A549 (cell line): ENCODE measurements at regions not wholly inside any gene's neighbourhood (a gene's known extent, or its start where the extent isn't known, plus 50 kb on each side); places are given as distances from the start of the nearest gene placed in this dataset.
"Not testable (repeated sequence)": the region's sequence is repeated elsewhere in the genome, so short reads cannot be mapped to it uniquely, and the experiment has no call there.

Source experiments
- ATAC-seq, 2 experiments: fragments of 200-7000 bp in 1 of 2; fragments of >200 bp in 1 of 2; cut with Nextera tagmentation in 1 of 2; cut with Tn5 transposase in 1 of 2; 3 replicates each; pipeline versions ENCODE4 v1.8.0 to v1.9.1; 2018 to 2020; ENCODE audit warnings: mild to moderate bottlenecking in 1 of 2, moderate library complexity in 1 of 2
- CTCF ChIA-PET: fragments of 300-600 bp; sonication (Branson Sonifier 250); formaldehyde crosslinking; extraction: SDS; loops from one replicate; lab custom pipeline; 2021; ENCODE audit warnings: antibody characterized with exemption, inconsistent platforms; lab: Yijun Ruan, JAX
- POLR2A ChIA-PET: fragments of 350-600 bp; formaldehyde crosslinking; extraction: SDS; loops from one replicate; lab custom pipeline; 2021; ENCODE audit warnings: antibody characterized with exemption, inconsistent platforms; lab: Yijun Ruan, JAX
- DNase-seq, 2 experiments: peaks; one replicate each; pipeline versions ENCODE4 v3.0.0 to v3.0.0-alpha.2; 2011 to 2016; ENCODE audit warnings: low read depth in 1 of 2, low spot score in 1 of 2
- FAIRE-seq: peaks from 2 replicates; lab custom pipeline; 2011; peaks lifted over from hg19 to GRCh38; lab: Jason Lieb, UNC
- H3K27ac ChIP-seq, 2 experiments: fragments of >200 bp; sonication (Bioruptor Twin); formaldehyde crosslinking; 3 replicates each; pipeline ENCODE4 v1.5.1; 2016 to 2017
- H3K4me1 ChIP-seq: fragments of >200 bp; sonication (Bioruptor Twin); formaldehyde crosslinking; 3 replicates; pipeline ENCODE4 v1.6.1; 2016
- H3K4me2 ChIP-seq: fragments of >200 bp; sonication (Bioruptor Twin); formaldehyde crosslinking; 3 replicates; pipeline ENCODE4 v1.6.1; 2016
- H3K4me3 ChIP-seq: fragments of >200 bp; sonication (Bioruptor Twin); formaldehyde crosslinking; 3 replicates; pipeline ENCODE4 v1.5.1; 2016
- H3K9me3 ChIP-seq: fragments of >200 bp; sonication (Bioruptor Twin); formaldehyde crosslinking; 3 replicates; pipeline ENCODE4 v1.6.1; 2016
- MAFK ChIP-seq: fragments of 450-650 bp; IDR thresholded peaks from 2 replicates; pipeline ENCODE4 v1.6.1; 2014; ENCODE audit not compliant: partially characterized antibody
- MYC ChIP-seq: IDR thresholded peaks from 2 replicates; pipeline ENCODE4 v1.6.1; 2012; ENCODE audit warnings: mild to moderate bottlenecking, inconsistent platforms, low read length, improper control_type of control experiment, borderline replicate concordance
- WGBS: methylation state at CpG from one replicate; pipeline ENCODE4 v1.1.6; 2017; ENCODE audit errors: missing lambda C conversion rate; 5-methylcytosine and 5-hydroxymethylcytosine counted together

DNA sequence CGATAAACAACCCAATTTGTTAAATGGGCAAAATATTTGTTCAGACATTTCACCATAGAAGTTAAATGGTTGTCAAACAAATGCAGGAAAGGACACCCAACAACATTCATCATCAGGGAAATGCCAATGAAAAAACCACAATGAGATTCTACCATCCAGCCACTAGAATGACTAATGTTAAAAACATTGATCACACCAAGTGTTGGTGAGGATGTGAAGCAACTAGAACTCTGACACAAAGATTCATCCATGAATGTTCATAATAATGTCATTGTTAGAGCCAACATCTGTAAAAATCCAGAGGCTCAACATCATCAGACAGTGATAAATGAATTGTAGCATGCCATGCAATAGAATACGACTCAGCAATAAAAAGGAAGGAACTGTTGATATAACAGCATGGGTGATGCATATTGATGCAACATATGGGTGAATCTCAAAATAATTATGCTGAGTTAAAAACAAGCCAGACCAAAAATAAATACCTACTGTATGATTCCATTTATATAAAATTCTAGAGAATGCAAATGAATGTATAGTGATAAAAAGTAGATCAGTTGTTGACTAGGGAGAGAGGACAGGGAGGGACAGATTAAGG is 55.9 kb upstream of the UNC5A start:
- CTCF ChIA-PET, result no interaction called here
- FAIRE-seq, result no peak
- no peak overlapping the region for H3K4me3 ChIP-seq
- H3K4me2 ChIP-seq, result no peak overlapping the region
- no peak for DNase-seq
- WGBS, result 33% methylated on average over 2 of the region's 2 CpGs
- no peaks in the 10 kb centered on the region for H3K4me1 ChIP-seq
- peak; percentile 57 for TF ChIP-seq MAFK
- TF ChIP-seq MYC, result no peak
- H3K9me3 ChIP-seq, result peaks cover 2% of the 10 kb centered on the region; the same call in 1 of the 3 replicates
- no peak overlapping the region for H3K27ac ChIP-seq
- POLR2A ChIA-PET, result no interaction called here
- ATAC-seq, result no peak

DNA sequence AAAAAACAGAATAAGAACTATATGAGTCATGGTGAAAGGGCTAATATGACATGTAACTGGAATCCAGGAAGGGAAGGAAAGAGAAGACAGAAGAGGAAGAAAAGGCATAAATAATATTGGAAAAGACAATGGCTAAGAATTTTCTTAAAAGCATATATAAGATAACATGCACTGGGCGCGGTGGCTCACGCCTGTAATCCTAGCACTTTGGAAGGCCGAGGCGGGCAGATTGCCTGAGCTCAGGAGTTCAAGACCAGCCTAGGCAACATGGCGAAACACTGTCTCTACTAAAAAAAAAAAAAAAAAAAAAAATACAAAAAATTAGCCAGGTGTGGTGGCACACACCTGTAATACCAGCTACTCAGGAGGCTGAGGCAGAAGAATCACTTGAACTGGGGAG is 54.8 kb upstream of the UNC5A start:
- H3K27ac ChIP-seq, H3K4me1 ChIP-seq, ATAC-seq, H3K4me2 ChIP-seq, DNase-seq, POLR2A ChIA-PET, H3K9me3 ChIP-seq, FAIRE-seq, H3K4me3 ChIP-seq: not testable (repeated sequence)
- CTCF ChIA-PET, result interaction anchor here (0.7 to 1.7 kb wide), 3 partner anchors 23 to 308 kb away, joined by 3 read pairs; no protein-coding TSS in a partner anchor
- WGBS, result 70% methylated on average over 6 of the region's 6 CpGs

DNA sequence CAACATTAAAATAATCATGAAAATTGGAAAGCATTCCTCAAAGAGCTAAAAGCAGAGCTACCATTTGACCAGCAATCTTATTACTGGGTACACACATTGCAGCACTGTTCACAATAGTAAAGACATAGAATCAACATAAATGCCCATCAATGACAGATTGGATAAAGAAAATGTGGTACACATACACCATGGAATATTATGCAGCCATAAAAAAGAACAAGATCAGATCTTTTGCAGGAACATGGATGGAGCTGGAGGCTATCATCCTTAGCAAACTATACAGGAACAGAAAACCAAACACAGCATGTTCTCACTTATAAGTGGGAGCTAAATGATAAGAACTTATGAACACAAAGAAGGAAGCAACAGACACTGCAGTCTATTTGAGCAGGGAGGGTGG is 52.8 kb upstream of the UNC5A start:
- H3K9me3 ChIP-seq, ATAC-seq, H3K4me2 ChIP-seq, H3K4me3 ChIP-seq, H3K27ac ChIP-seq, POLR2A ChIA-PET, FAIRE-seq, H3K4me1 ChIP-seq, DNase-seq: not testable (repeated sequence)
- CTCF ChIA-PET, result interaction anchor here (0.9 to 1.1 kb wide), 2 partner anchors 15 to 18 kb away, joined by 3 read pairs; no protein-coding TSS in a partner anchor
